GM23338 (cell line): ENCODE measurements at regions not wholly inside any gene's neighbourhood (a gene's known extent, or its start where the extent isn't known, plus 50 kb on each side); places are given as distances from the start of the nearest gene placed in this dataset.

Source experiments
- ATAC-seq: fragments of 200-7000 bp; cut with Tn5 transposase; 3 replicates; pipeline ENCODE4 v1.9.1; 2020
- DNase-seq: peaks from one replicate; pipeline ENCODE4 v3.0.0-alpha.2; 2015; ENCODE audit warnings: low spot score
- H2AFZ ChIP-seq: fragments of 200-600 bp; sonication (generic); 2 replicates; pipeline ENCODE4 v1.8.0; 2016; ENCODE audit warnings: antibody characterized with exemption, mild to moderate bottlenecking, moderate library complexity
- H3F3A ChIP-seq: fragments of 200-600 bp; sonication (generic); replicated peaks from 2 replicates; pipeline ENCODE4 v1.8.0; 2017; ENCODE audit warnings: antibody characterized with exemption, mixed run types, low read depth
- H3K27ac ChIP-seq: fragments of 200-600 bp; sonication (generic); 2 replicates; pipeline ENCODE4 v1.6.1; 2016; ENCODE audit warnings: low read depth
- H3K27me3 ChIP-seq: fragments of 200-600 bp; sonication (generic); 2 replicates; pipeline ENCODE4 v1.8.0; 2016; ENCODE audit warnings: mild to moderate bottlenecking, mixed run types, moderate library complexity; ENCODE audit not compliant: insufficient read depth
- H3K36me3 ChIP-seq: fragments of 200-600 bp; sonication (generic); 2 replicates; pipeline ENCODE4 v1.8.0; 2016; ENCODE audit warnings: mild to moderate bottlenecking; ENCODE audit not compliant: insufficient read depth
- H3K4me1 ChIP-seq: fragments of 200-600 bp; sonication (generic); 2 replicates; pipeline ENCODE4 v1.8.0; 2016; ENCODE audit warnings: mild to moderate bottlenecking, moderate library complexity; ENCODE audit not compliant: insufficient read depth
- H3K4me2 ChIP-seq: fragments of 200-600 bp; sonication (generic); 2 replicates; pipeline ENCODE4 v1.7.1; 2017; ENCODE audit warnings: mixed run types
- H3K4me3 ChIP-seq: fragments of 200-600 bp; sonication (generic); 2 replicates; pipeline ENCODE4 v1.6.1; 2016; ENCODE audit warnings: mixed run types
- H3K79me2 ChIP-seq: fragments of 200-600 bp; sonication (generic); replicated peaks from 2 replicates; pipeline ENCODE4 v1.8.0; 2017; ENCODE audit warnings: mild to moderate bottlenecking; ENCODE audit not compliant: insufficient read depth
- H3K9me2 ChIP-seq: fragments of 200-600 bp; sonication (generic); 2 replicates; pipeline ENCODE4 v1.8.0; 2017; ENCODE audit not compliant: insufficient read depth
- H4K20me1 ChIP-seq: fragments of 200-600 bp; sonication (generic); replicated peaks from 2 replicates; pipeline ENCODE4 v1.8.0; 2017; ENCODE audit warnings: mild to moderate bottlenecking; ENCODE audit not compliant: insufficient read depth
- H3K27ac Mint-ChIP-seq: 2 replicates; pipeline ENCODE4 v1.8.0; 2020; ENCODE audit warnings: inconsistent platforms, mild to moderate bottlenecking, moderate library complexity, mixed read lengths
- H3K27me3 Mint-ChIP-seq: 3 replicates; pipeline ENCODE4 v1.8.0; 2022; ENCODE audit warnings: low read depth, mild to moderate bottlenecking, moderate library complexity, mixed read lengths, inconsistent platforms; ENCODE audit not compliant: insufficient read depth, poor library complexity
- H3K36me3 Mint-ChIP-seq: 3 replicates; pipeline ENCODE4 v1.8.0; 2021; ENCODE audit warnings: low read depth, mild to moderate bottlenecking, inconsistent platforms, moderate library complexity, mixed read lengths
- H3K4me1 Mint-ChIP-seq: 3 replicates; pipeline ENCODE4 v1.8.0; 2020; ENCODE audit warnings: mild to moderate bottlenecking, inconsistent platforms, mixed read lengths
- H3K4me3 Mint-ChIP-seq: 3 replicates; pipeline ENCODE4 v1.8.0; 2021; ENCODE audit warnings: moderate library complexity, mild to moderate bottlenecking, inconsistent platforms, mixed read lengths
- H3K9me3 Mint-ChIP-seq: 3 replicates; pipeline ENCODE4 v1.8.0; 2020; ENCODE audit warnings: moderate library complexity, mild to moderate bottlenecking, inconsistent platforms, mixed read lengths
- CREB1 ChIP-seq: fragments of 250-450 bp; sonication (Bioruptor Pico); IDR thresholded peaks from 2 replicates; pipeline ENCODE4 v1.5.0; 2020; ENCODE audit warnings: low read depth, mild to moderate bottlenecking, moderate library complexity
- JUNB ChIP-seq: IDR thresholded peaks from one replicate; pipeline ENCODE4 v1.6.1; 2016; ENCODE audit warnings: antibody characterized with exemption; ENCODE audit not compliant: unreplicated experiment
- POLR2AphosphoS5 ChIP-seq: IDR thresholded peaks from 2 replicates; pipeline ENCODE4 v1.6.1; 2016; ENCODE audit warnings: antibody characterized with exemption, low read depth
- REST ChIP-seq: IDR thresholded peaks from one replicate; pipeline ENCODE4 v1.6.1; 2018; ENCODE audit warnings: antibody characterized with exemption; ENCODE audit not compliant: unreplicated experiment
- ZNF114 ChIP-seq: fragments of 250-450 bp; sonication (Bioruptor Pico); IDR thresholded peaks from 2 replicates; pipeline ENCODE4 v1.5.0; 2020; ENCODE audit warnings: mild to moderate bottlenecking, moderate library complexity
- TF ChIP-seq, protein P1 (sequence below): fragments of 250-450 bp; sonication (Bioruptor Pico); IDR thresholded peaks from 2 replicates; pipeline ENCODE4 v1.5.0; 2020; ENCODE audit warnings: mild to moderate bottlenecking, moderate library complexity

- peaks cover 2% of the 10 kb centered on the region for H3K27me3 Mint-ChIP-seq
- H3K9me3 Mint-ChIP-seq: peaks cover 31% of the 10 kb centered on the region
- H3K27ac Mint-ChIP-seq: no peak overlapping the region
- 0 out of 2 replicates have a peak, but pooled peaks cover 3% of the 10 kb centered on the region for H3K9me2 ChIP-seq
- no peak overlapping the region for H2AFZ ChIP-seq
- no peaks in the 10 kb centered on the region for H3K4me1 ChIP-seq
- no peak overlapping the region for H3K4me3 ChIP-seq
- no peak overlapping the region for H3K27ac ChIP-seq
- no peaks in the 10 kb centered on the region for H3K27me3 ChIP-seq
- no peak overlapping the region for H3K4me2 ChIP-seq
- no peaks in the 10 kb centered on the region for H3F3A ChIP-seq
- no peaks in the 10 kb centered on the region for H3K79me2 ChIP-seq
- no peaks in the 10 kb centered on the region for H4K20me1 ChIP-seq
- H3K36me3 Mint-ChIP-seq: peaks cover 17% of the 10 kb centered on the region
- TF ChIP-seq JUNB (no peak), POLR2AphosphoS5 (no peak), ZNF114 (CRISPR knock-in tag) (no peak), REST (no peak), CREB1 (CRISPR knock-in tag) (no peak)
- TF ChIP-seq, protein P1, sequence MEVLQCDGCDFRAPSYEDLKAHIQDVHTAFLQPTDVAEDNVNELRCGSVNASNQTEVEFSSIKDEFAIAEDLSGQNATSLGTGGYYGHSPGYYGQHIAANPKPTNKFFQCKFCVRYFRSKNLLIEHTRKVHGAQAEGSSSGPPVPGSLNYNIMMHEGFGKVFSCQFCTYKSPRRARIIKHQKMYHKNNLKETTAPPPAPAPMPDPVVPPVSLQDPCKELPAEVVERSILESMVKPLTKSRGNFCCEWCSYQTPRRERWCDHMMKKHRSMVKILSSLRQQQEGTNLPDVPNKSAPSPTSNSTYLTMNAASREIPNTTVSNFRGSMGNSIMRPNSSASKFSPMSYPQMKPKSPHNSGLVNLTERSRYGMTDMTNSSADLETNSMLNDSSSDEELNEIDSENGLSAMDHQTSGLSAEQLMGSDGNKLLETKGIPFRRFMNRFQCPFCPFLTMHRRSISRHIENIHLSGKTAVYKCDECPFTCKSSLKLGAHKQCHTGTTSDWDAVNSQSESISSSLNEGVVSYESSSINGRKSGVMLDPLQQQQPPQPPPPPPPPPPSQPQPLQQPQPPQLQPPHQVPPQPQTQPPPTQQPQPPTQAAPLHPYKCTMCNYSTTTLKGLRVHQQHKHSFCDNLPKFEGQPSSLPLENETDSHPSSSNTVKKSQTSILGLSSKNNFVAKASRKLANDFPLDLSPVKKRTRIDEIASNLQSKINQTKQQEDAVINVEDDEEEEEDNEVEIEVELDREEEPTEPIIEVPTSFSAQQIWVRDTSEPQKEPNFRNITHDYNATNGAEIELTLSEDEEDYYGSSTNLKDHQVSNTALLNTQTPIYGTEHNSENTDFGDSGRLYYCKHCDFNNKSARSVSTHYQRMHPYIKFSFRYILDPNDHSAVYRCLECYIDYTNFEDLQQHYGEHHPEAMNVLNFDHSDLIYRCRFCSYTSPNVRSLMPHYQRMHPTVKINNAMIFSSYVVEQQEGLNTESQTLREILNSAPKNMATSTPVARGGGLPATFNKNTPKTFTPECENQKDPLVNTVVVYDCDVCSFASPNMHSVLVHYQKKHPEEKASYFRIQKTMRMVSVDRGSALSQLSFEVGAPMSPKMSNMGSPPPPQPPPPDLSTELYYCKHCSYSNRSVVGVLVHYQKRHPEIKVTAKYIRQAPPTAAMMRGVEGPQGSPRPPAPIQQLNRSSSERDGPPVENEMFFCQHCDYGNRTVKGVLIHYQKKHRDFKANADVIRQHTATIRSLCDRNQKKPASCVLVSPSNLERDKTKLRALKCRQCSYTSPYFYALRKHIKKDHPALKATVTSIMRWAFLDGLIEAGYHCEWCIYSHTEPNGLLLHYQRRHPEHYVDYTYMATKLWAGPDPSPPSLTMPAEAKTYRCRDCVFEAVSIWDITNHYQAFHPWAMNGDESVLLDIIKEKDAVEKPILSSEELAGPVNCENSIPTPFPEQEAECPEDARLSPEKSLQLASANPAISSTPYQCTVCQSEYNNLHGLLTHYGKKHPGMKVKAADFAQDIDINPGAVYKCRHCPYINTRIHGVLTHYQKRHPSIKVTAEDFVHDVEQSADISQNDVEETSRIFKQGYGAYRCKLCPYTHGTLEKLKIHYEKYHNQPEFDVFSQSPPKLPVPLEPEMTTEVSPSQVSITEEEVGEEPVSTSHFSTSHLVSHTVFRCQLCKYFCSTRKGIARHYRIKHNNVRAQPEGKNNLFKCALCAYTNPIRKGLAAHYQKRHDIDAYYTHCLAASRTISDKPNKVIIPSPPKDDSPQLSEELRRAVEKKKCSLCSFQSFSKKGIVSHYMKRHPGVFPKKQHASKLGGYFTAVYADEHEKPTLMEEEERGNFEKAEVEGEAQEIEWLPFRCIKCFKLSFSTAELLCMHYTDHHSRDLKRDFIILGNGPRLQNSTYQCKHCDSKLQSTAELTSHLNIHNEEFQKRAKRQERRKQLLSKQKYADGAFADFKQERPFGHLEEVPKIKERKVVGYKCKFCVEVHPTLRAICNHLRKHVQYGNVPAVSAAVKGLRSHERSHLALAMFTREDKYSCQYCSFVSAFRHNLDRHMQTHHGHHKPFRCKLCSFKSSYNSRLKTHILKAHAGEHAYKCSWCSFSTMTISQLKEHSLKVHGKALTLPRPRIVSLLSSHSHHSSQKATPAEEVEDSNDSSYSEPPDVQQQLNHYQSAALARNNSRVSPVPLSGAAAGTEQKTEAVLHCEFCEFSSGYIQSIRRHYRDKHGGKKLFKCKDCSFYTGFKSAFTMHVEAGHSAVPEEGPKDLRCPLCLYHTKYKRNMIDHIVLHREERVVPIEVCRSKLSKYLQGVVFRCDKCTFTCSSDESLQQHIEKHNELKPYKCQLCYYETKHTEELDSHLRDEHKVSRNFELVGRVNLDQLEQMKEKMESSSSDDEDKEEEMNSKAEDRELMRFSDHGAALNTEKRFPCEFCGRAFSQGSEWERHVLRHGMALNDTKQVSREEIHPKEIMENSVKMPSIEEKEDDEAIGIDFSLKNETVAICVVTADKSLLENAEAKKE: no peak
- no peak overlapping the region for H3K4me3 Mint-ChIP-seq
- ATAC-seq (no peak), DNase-seq (no peak)
- H3K36me3 ChIP-seq: no peaks in the 10 kb centered on the region
- H3K4me1 Mint-ChIP-seq: no peaks in the 10 kb centered on the region
Measured at GRCh38 chr15:72964135-72964534, 88.1 kb upstream of the NEO1 start.
